ENCODE measurements at regions not wholly inside any gene's neighbourhood (a gene's known extent, or its start where the extent isn't known, plus 50 kb on each side); places are given as distances from the start of the nearest gene placed in this dataset.

DNA sequence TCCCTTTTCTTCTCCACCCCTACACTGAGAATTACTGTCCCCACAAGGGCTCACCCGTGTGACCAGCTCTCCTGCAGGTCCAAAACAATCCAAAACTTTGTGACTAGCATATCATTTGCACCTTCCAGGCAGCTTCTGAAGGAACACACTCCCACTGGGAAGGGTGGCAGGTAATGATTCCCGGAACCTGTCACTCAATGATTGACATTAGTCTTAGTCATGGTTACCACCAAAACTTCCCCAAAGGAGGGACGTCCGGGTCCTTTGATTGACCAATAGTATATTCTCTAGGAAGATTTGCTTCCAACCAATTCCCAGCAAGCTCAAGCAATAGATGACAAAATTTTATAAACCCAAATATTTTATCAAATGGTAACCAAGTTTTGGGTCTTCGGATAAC is 127.7 kb upstream of the MYLIP start:
- no peaks in the 10 kb centered on the region for H3K36me3 ChIP-seq (ENCODE audit: control insufficient read depth in 2 of 2, insufficient read depth in 2 of 2, low read length in 1 of 2)
- peaks cover 0 to 3% of the 10 kb centered on the region in 2 donors for H3K4me1 ChIP-seq (ENCODE audit: control insufficient read depth in 2 of 2, insufficient read depth in 2 of 2, low read length in 1 of 2)
- no peaks in the 10 kb centered on the region for H3K27me3 ChIP-seq (ENCODE audit: control insufficient read depth in 1 of 2, insufficient read depth in 2 of 2, low read length in 2 of 2)
- H3K9me3 ChIP-seq (ENCODE audit: control insufficient read depth in 2 of 2, insufficient read depth in 1 of 2, low read depth in 1 of 2, low read length in 1 of 2): no peaks in the 10 kb centered on the region
- no peak overlapping the region for H3K4me3 ChIP-seq (ENCODE audit: low read depth in 1 of 2, low read length in 2 of 2)
- 94% methylated on average over 5 of the region's 5 CpGs for WGBS, 2 donors
- no peak overlapping the region for H3K27ac ChIP-seq (ENCODE audit: low read depth in 2 of 2, low read length in 1 of 2)

- 93 to 98% methylated on average over 4 of the region's 4 CpGs for WGBS, 2 donors
- H3K27ac ChIP-seq (ENCODE audit: low read depth in 2 of 2, low read length in 1 of 2): no peak overlapping the region
- no peaks in the 10 kb centered on the region for H3K9me3 ChIP-seq (ENCODE audit: control insufficient read depth in 2 of 2, insufficient read depth in 1 of 2, low read depth in 1 of 2, low read length in 1 of 2)
- H3K36me3 ChIP-seq (ENCODE audit: control insufficient read depth in 2 of 2, insufficient read depth in 2 of 2, low read length in 1 of 2): no peaks in the 10 kb centered on the region
- H3K27me3 ChIP-seq (ENCODE audit: control insufficient read depth in 1 of 2, insufficient read depth in 2 of 2, low read length in 2 of 2): no peaks in the 10 kb centered on the region
- no peaks in the 10 kb centered on the region for H3K4me1 ChIP-seq (ENCODE audit: control insufficient read depth in 2 of 2, insufficient read depth in 2 of 2, low read length in 1 of 2)
- no peak overlapping the region for H3K4me3 ChIP-seq (ENCODE audit: low read depth in 1 of 2, low read length in 2 of 2)
Measured at GRCh38 chr6:15999201-15999600, 129.7 kb upstream of the MYLIP start.

DNA sequence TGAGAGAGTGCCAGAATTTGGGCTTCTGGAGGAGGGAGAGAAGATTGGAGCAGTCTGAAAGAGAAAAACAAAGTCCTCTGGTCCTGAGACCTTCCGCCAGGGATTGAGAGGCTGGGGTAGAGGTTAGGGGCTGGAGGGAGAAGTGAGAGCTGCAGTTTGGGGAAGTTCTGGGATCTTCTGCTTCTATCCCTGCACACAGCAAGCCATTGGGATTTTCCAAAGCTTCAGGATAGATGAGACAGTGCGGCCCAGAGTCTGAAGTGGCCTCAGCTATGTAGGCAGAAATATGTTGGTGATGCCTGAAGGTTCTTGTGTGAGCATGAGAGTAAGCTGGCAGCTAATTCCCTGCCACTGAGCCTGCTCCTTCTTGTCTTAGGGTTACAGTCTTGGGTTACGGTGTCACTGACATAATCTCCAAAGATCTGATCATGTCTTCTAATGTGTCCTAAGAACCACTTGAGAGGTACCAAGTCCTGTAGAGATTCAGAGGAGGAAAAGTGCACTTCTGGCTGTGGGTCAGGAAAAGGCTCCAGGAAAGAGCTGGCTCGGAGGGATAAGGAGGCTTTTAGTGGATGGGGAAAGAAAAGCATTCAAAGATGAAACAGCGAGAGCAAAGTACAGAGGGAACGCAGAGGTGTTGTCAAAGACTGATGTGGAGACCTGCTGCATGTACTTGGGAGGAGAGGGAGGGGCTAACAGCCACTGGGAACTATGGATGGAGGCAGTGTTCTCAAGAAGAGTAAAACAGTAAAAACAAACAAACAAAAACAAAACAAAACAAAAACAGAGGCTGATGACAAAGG is 131.1 kb upstream of the MYLIP start:
- H3K9me3 ChIP-seq (ENCODE audit: control insufficient read depth in 2 of 2, insufficient read depth in 1 of 2, low read depth in 1 of 2, low read length in 1 of 2): no peaks in the 10 kb centered on the region
- H3K4me1 ChIP-seq (ENCODE audit: control insufficient read depth in 2 of 2, insufficient read depth in 2 of 2, low read length in 1 of 2): no peaks in the 10 kb centered on the region
- no peaks in the 10 kb centered on the region for H3K36me3 ChIP-seq (ENCODE audit: control insufficient read depth in 2 of 2, insufficient read depth in 2 of 2, low read length in 1 of 2)
- H3K27ac ChIP-seq (ENCODE audit: low read depth in 2 of 2, low read length in 1 of 2): no peak overlapping the region
- WGBS, 2 donors: 77 to 82% methylated on average over 6 of the region's 6 CpGs
- no peaks in the 10 kb centered on the region for H3K27me3 ChIP-seq (ENCODE audit: control insufficient read depth in 1 of 2, insufficient read depth in 2 of 2, low read length in 2 of 2)
- H3K4me3 ChIP-seq (ENCODE audit: low read depth in 1 of 2, low read length in 2 of 2): no peak overlapping the region

DNA sequence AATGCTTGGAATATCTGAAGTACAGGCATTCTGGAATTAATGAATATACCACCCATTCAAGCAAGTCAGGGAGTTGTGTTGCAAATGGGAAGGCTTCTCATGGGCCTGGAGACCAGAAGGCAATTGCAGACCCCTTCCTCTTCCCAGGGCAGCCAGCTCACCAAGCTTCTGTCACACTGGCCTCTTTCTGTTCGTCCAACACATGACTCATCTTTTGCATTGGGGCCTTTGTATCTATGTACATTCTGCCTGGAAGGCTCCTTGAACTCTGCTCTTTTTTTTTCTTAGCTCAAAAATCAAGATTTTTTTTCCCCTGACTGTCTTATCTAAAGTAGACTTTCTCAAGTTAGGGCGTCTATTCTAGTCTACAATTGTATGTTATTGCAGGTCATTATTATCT is 132.9 kb upstream of the MYLIP start:
- WGBS, 2 donors: 61 to 64% methylated on average over 2 of the region's 2 CpGs
- H3K9me3 ChIP-seq (ENCODE audit: control insufficient read depth in 2 of 2, insufficient read depth in 1 of 2, low read depth in 1 of 2, low read length in 1 of 2): no peaks in the 10 kb centered on the region
- H3K27ac ChIP-seq (ENCODE audit: low read depth in 2 of 2, low read length in 1 of 2): no peak overlapping the region
- H3K4me1 ChIP-seq (ENCODE audit: control insufficient read depth in 2 of 2, insufficient read depth in 2 of 2, low read length in 1 of 2): no peaks in the 10 kb centered on the region
- H3K4me3 ChIP-seq (ENCODE audit: low read depth in 1 of 2, low read length in 2 of 2): no peak overlapping the region
- no peaks in the 10 kb centered on the region for H3K27me3 ChIP-seq (ENCODE audit: control insufficient read depth in 1 of 2, insufficient read depth in 2 of 2, low read length in 2 of 2)
- no peaks in the 10 kb centered on the region for H3K36me3 ChIP-seq (ENCODE audit: control insufficient read depth in 2 of 2, insufficient read depth in 2 of 2, low read length in 1 of 2)

DNA sequence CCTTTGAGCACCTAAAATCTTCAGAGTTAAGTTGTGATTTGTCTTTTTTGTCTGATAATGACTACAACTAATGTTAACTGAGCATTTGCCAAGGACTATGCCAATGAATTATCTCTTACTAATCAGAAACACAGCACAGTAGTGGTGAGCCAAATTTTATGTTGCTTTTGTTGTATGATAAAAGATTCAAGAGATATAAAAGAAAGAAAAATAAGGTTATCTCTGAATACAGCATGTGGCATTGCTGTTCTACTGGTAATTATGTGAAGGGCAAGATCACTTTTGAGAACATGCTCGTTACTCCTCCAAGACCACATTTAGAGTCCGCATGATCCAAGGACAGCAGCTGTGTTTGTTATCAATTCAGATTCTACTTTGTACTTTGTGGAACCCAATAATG is 133.4 kb upstream of the MYLIP start:
- 82 to 84% methylated on average over 2 of the region's 2 CpGs for WGBS, 2 donors
- no peaks in the 10 kb centered on the region for H3K27me3 ChIP-seq (ENCODE audit: control insufficient read depth in 1 of 2, insufficient read depth in 2 of 2, low read length in 2 of 2)
- H3K27ac ChIP-seq (ENCODE audit: low read depth in 2 of 2, low read length in 1 of 2): no peak overlapping the region
- no peaks in the 10 kb centered on the region for H3K9me3 ChIP-seq (ENCODE audit: control insufficient read depth in 2 of 2, insufficient read depth in 1 of 2, low read depth in 1 of 2, low read length in 1 of 2)
- no peaks in the 10 kb centered on the region for H3K36me3 ChIP-seq (ENCODE audit: control insufficient read depth in 2 of 2, insufficient read depth in 2 of 2, low read length in 1 of 2)
- no peak overlapping the region for H3K4me3 ChIP-seq (ENCODE audit: low read depth in 1 of 2, low read length in 2 of 2)
- H3K4me1 ChIP-seq (ENCODE audit: control insufficient read depth in 2 of 2, insufficient read depth in 2 of 2, low read length in 1 of 2): no peaks in the 10 kb centered on the region

DNA sequence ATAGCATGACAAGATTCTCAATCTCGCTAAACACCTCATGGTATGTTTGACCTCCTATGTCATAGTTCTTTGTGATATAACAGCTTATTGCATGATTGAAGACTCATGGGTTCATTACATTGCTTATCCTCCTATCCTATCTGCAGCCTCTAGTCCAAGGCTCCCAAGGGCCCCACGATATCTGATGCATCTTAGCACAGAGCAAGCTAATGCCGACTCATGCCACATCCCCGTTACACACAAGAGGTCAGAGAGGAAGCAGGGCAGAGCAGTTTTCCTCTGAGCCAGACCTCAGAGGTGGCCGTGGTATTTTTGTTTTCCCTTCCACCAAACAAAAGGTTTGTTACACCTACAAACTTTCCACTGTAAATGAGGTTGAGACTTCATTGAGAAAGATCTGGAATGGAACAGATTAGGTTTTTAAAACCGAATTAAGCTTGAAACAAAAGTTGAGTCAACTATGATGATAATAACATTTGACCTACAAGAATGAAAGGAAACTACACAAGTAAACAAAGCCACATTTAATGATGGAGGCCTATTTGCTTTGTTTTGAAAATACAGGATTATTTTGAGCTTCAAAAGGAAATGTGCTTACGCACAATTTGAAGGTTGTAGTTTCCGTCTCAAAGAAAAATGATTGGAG is 133.9 kb upstream of the MYLIP start:
- Histone ChIP-seq H3K36me3 (ENCODE audit: control insufficient read depth in 2 of 2, insufficient read depth in 2 of 2, low read length in 1 of 2) (no peaks in the 10 kb centered on the region), H3K4me3 (ENCODE audit: low read depth in 1 of 2, low read length in 2 of 2) (no peak overlapping the region), H3K27me3 (ENCODE audit: control insufficient read depth in 1 of 2, insufficient read depth in 2 of 2, low read length in 2 of 2) (no peaks in the 10 kb centered on the region), H3K9me3 (ENCODE audit: control insufficient read depth in 2 of 2, insufficient read depth in 1 of 2, low read depth in 1 of 2, low read length in 1 of 2) (no peaks in the 10 kb centered on the region), H3K27ac (ENCODE audit: low read depth in 2 of 2, low read length in 1 of 2) (no peak overlapping the region), H3K4me1 (ENCODE audit: control insufficient read depth in 2 of 2, insufficient read depth in 2 of 2, low read length in 1 of 2) (no peaks in the 10 kb centered on the region)
- 71 to 77% methylated on average over 8 of the region's 8 CpGs for WGBS, 2 donors

DNA sequence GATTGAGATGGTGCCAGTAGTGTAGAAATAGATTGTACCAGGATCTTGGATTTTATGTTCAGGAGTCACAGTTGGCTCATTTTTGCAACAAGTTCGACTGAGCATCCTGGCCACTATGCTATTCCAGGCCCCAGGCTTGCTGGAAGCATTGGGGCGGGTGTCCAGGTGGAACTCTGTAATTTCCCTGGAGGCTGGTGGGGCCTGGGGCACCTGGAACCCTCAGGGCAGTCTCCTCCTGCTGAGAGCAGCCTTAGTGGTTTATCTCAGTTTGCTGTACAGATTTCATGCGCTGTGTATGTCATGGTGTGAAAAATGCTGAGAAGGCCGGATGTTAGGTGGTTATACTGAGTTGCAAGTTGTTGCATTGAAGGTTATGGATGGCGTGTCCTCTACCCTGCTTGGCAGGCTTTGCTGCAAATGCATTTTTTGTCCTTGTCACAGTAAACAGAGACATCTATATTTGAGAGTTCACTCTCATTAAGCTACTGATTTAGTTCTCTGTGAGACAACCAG is 135.1 kb upstream of the MYLIP start:
- Histone ChIP-seq H3K27ac (ENCODE audit: low read depth in 2 of 2, low read length in 1 of 2) (no peak overlapping the region), H3K36me3 (ENCODE audit: control insufficient read depth in 2 of 2, insufficient read depth in 2 of 2, low read length in 1 of 2) (no peaks in the 10 kb centered on the region), H3K9me3 (ENCODE audit: control insufficient read depth in 2 of 2, insufficient read depth in 1 of 2, low read depth in 1 of 2, low read length in 1 of 2) (no peaks in the 10 kb centered on the region), H3K4me1 (ENCODE audit: control insufficient read depth in 2 of 2, insufficient read depth in 2 of 2, low read length in 1 of 2) (no peaks in the 10 kb centered on the region), H3K4me3 (ENCODE audit: low read depth in 1 of 2, low read length in 2 of 2) (no peak overlapping the region), H3K27me3 (ENCODE audit: control insufficient read depth in 1 of 2, insufficient read depth in 2 of 2, low read length in 2 of 2) (no peaks in the 10 kb centered on the region)
- 91 to 97% methylated on average over 5 of the region's 5 CpGs for WGBS, 2 donors

DNA sequence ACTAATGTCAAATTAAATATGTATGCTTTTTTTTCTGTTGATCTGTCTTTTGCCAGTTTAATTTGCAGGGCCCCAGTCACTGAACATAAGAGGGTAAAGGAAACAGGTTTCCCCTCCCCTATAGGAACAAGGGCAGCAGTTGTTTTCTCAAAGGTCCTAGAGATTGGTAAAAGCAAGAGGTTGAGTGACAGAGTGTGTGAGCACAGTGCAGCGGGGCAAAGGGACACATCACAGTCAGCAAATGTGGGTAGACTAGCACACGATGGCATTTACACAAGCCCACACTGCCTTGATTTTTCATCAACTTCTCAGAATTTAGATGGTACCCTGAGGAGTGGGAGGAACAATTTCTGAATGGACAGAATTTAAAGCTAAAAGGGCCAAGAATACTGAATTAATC is 138.7 kb upstream of the MYLIP start:
- Histone ChIP-seq H3K4me3 (ENCODE audit: low read depth in 1 of 2, low read length in 2 of 2) (no peak overlapping the region), H3K9me3 (ENCODE audit: control insufficient read depth in 2 of 2, insufficient read depth in 1 of 2, low read depth in 1 of 2, low read length in 1 of 2) (no peaks in the 10 kb centered on the region), H3K27ac (ENCODE audit: low read depth in 2 of 2, low read length in 1 of 2) (no peak overlapping the region), H3K27me3 (ENCODE audit: control insufficient read depth in 1 of 2, insufficient read depth in 2 of 2, low read length in 2 of 2) (no peaks in the 10 kb centered on the region), H3K36me3 (ENCODE audit: control insufficient read depth in 2 of 2, insufficient read depth in 2 of 2, low read length in 1 of 2) (no peaks in the 10 kb centered on the region), H3K4me1 (ENCODE audit: control insufficient read depth in 2 of 2, insufficient read depth in 2 of 2, low read length in 1 of 2) (no peaks in the 10 kb centered on the region)
- 85 to 86% methylated on average over 2 of the region's 2 CpGs for WGBS, 2 donors

DNA sequence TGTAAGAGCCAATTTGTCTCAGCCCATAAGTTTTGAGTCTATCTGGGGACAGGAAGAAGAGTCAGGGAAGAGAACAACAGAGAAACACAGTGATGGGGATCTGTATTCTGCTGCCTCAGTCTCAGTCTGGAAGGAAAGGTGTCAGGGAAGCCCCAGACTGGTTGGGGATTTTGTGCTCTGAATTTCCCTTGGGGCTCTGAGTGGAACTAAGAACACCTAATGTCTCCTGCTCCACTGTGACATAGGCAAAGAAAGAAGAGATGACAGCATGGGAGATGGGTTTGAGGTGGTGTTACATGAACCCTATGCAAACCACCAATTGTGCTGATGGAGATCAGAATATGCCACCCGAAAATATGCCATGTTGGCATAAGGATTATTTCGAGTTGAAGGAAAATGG is 139.5 kb upstream of the MYLIP start:
- Histone ChIP-seq H3K4me3 (ENCODE audit: low read depth in 1 of 2, low read length in 2 of 2) (no peak overlapping the region), H3K4me1 (ENCODE audit: control insufficient read depth in 2 of 2, insufficient read depth in 2 of 2, low read length in 1 of 2) (no peaks in the 10 kb centered on the region), H3K27me3 (ENCODE audit: control insufficient read depth in 1 of 2, insufficient read depth in 2 of 2, low read length in 2 of 2) (no peaks in the 10 kb centered on the region), H3K36me3 (ENCODE audit: control insufficient read depth in 2 of 2, insufficient read depth in 2 of 2, low read length in 1 of 2) (no peaks in the 10 kb centered on the region), H3K9me3 (ENCODE audit: control insufficient read depth in 2 of 2, insufficient read depth in 1 of 2, low read depth in 1 of 2, low read length in 1 of 2) (no peaks in the 10 kb centered on the region), H3K27ac (ENCODE audit: low read depth in 2 of 2, low read length in 1 of 2) (no peak overlapping the region)
- WGBS, 2 donors: 89 to 93% methylated on average over 2 of the region's 2 CpGs

DNA sequence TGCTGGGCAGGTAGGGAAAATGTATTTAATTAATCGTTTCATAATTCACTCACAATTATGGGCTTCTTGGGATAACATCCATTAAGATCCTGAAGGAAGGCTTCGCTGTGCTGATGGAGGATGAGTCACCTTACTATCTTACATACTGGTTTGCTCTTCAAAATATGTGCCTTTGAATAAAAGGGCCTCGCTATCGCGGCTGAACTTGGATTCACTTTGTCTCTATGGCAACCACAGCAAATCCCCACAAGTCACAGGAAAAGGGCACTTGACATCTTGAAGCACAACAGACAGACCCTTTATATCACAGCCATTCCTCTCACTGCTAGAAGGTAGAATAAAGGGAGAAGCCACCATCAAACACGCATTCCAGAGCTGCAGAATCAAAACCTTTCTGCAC is 141.3 kb upstream of the MYLIP start:
- 64% methylated on average over 6 of the region's 6 CpGs for WGBS, 2 donors
- Histone ChIP-seq H3K27me3 (ENCODE audit: control insufficient read depth in 1 of 2, insufficient read depth in 2 of 2, low read length in 2 of 2) (no peaks in the 10 kb centered on the region), H3K4me3 (ENCODE audit: low read depth in 1 of 2, low read length in 2 of 2) (no peak overlapping the region), H3K36me3 (ENCODE audit: control insufficient read depth in 2 of 2, insufficient read depth in 2 of 2, low read length in 1 of 2) (no peaks in the 10 kb centered on the region), H3K27ac (ENCODE audit: low read depth in 2 of 2, low read length in 1 of 2) (no peak overlapping the region), H3K9me3 (ENCODE audit: control insufficient read depth in 2 of 2, insufficient read depth in 1 of 2, low read depth in 1 of 2, low read length in 1 of 2) (no peaks in the 10 kb centered on the region), H3K4me1 (ENCODE audit: control insufficient read depth in 2 of 2, insufficient read depth in 2 of 2, low read length in 1 of 2) (no peaks in the 10 kb centered on the region)
